PC-3 (cell line): ENCODE measurements at regions not wholly inside any gene's neighbourhood (a gene's known extent, or its start where the extent isn't known, plus 50 kb on each side); places are given as distances from the start of the nearest gene placed in this dataset.

Source experiments
- CTCF ChIP-seq: fragments of 300-600 bp; sonication (generic); conservative IDR thresholded peaks from 2 replicates; pipeline ENCODE4 v1.5.1; 2017; ENCODE audit warnings: antibody characterized with exemption, low read depth, mild to moderate bottlenecking, low read length
- EZH2 ChIP-seq: fragments of 300-600 bp; sonication (generic); IDR thresholded peaks from one replicate; pipeline ENCODE4 v1.6.1; 2017; ENCODE audit warnings: antibody characterized with exemption, mild to moderate bottlenecking, low read length; ENCODE audit not compliant: unreplicated experiment
- EZH2phosphoT487 ChIP-seq: fragments of 300-600 bp; sonication (generic); IDR thresholded peaks from 2 replicates; pipeline ENCODE4 v1.6.1; 2018; ENCODE audit warnings: mild to moderate bottlenecking, antibody characterized with exemption, low read length, borderline replicate concordance

GRCh38 chr9:80883826-80884579, 805.3 kb downstream of the TLE1 start:
- TF ChIP-seq CTCF: no peak
- TF ChIP-seq EZH2: no peak
- TF ChIP-seq EZH2phosphoT487: no peak
